WTC11 (cell line): ENCODE measurements at regions not wholly inside any gene's neighbourhood (a gene's known extent, or its start where the extent isn't known, plus 50 kb on each side); places are given as distances from the start of the nearest gene placed in this dataset.

Source experiments
- ATF1 ChIP-seq: sonication (generic); formaldehyde crosslinking; IDR thresholded peaks from 2 replicates; pipeline ENCODE4 v1.8.1; 2023; ENCODE audit warnings: mild to moderate bottlenecking, moderate library complexity, missing genetic modification reagents
- ATF2 ChIP-seq: sonication (generic); formaldehyde crosslinking; IDR thresholded peaks from 2 replicates; pipeline ENCODE4 v1.8.1; 2022; ENCODE audit warnings: low read depth, missing genetic modification reagents, borderline replicate concordance
- ATF3 ChIP-seq: sonication (generic); formaldehyde crosslinking; conservative IDR thresholded peaks from 2 replicates; pipeline ENCODE4 v1.8.1; 2022; ENCODE audit warnings: mild to moderate bottlenecking, missing genetic modification reagents
- CDX4 ChIP-seq: fragments of 250-450 bp; sonication (Bioruptor Pico); IDR thresholded peaks from 2 replicates; pipeline ENCODE4 v1.9.0; 2021; ENCODE audit warnings: moderate library complexity, mild to moderate bottlenecking, inconsistent platforms, borderline replicate concordance
- CREB1 ChIP-seq: sonication (generic); formaldehyde crosslinking; IDR thresholded peaks from 2 replicates; pipeline ENCODE4 v1.8.0; 2023; ENCODE audit warnings: mild to moderate bottlenecking, missing genetic modification reagents
- CTCF ChIP-seq: fragments of 200-600 bp; IDR thresholded peaks from 2 replicates; pipeline ENCODE4 v1.8.0; 2022; ENCODE audit warnings: antibody characterized with exemption
- HMGXB4 ChIP-seq: sonication (generic); formaldehyde crosslinking; IDR thresholded peaks from 2 replicates; pipeline ENCODE4 v1.8.1; 2023; ENCODE audit warnings: mild to moderate bottlenecking, moderate library complexity, missing genetic modification reagents
- IRF1 ChIP-seq: sonication (generic); formaldehyde crosslinking; IDR thresholded peaks from 2 replicates; pipeline ENCODE4 v1.8.0; 2023; ENCODE audit warnings: missing genetic modification reagents
- MLX ChIP-seq: sonication (generic); formaldehyde crosslinking; IDR thresholded peaks from 2 replicates; pipeline ENCODE4 v1.8.1; 2023; ENCODE audit warnings: mild to moderate bottlenecking, missing genetic modification reagents, moderate library complexity
- OVOL2 ChIP-seq: fragments of 250-450 bp; sonication (Bioruptor Pico); IDR thresholded peaks from 2 replicates; pipeline ENCODE4 v1.9.0; 2021; ENCODE audit warnings: mild to moderate bottlenecking, borderline replicate concordance
- PREB ChIP-seq: sonication (generic); formaldehyde crosslinking; IDR thresholded peaks from 2 replicates; pipeline ENCODE4 v1.8.1; 2022; ENCODE audit warnings: mild to moderate bottlenecking, missing genetic modification reagents, moderate library complexity, borderline replicate concordance
- TEAD4 ChIP-seq: sonication (generic); formaldehyde crosslinking; IDR thresholded peaks from 2 replicates; pipeline ENCODE4 v1.8.0; 2022; ENCODE audit warnings: mild to moderate bottlenecking, missing genetic modification reagents
- USF2 ChIP-seq: sonication (generic); formaldehyde crosslinking; IDR thresholded peaks from 2 replicates; pipeline ENCODE4 v1.8.1; 2023; ENCODE audit warnings: mild to moderate bottlenecking, missing genetic modification reagents, moderate library complexity
- ZNF512 ChIP-seq: sonication (generic); formaldehyde crosslinking; IDR thresholded peaks from 2 replicates; pipeline ENCODE4 v1.8.1; 2022; ENCODE audit warnings: missing genetic modification reagents, borderline replicate concordance

- TF ChIP-seq HMGXB4 (CRISPR knock-in tag) (no peak), PREB (CRISPR knock-in tag) (no peak), CREB1 (CRISPR knock-in tag) (no peak), CTCF (no peak), ATF1 (CRISPR knock-in tag) (no peak), CDX4 (no peak), USF2 (CRISPR knock-in tag) (no peak), ATF3 (CRISPR knock-in tag) (no peak), TEAD4 (CRISPR knock-in tag) (no peak), OVOL2 (CRISPR knock-in tag) (no peak), ATF2 (no peak), MLX (CRISPR knock-in tag) (no peak), IRF1 (no peak), ZNF512 (no peak)
Observed at GRCh38 chr2:180177534-180177933, 170.4 kb upstream of the CWC22 start.
